ENCODE measurements at regions not wholly inside any gene's neighbourhood (a gene's known extent, or its start where the extent isn't known, plus 50 kb on each side); places are given as distances from the start of the nearest gene placed in this dataset.

DNA sequence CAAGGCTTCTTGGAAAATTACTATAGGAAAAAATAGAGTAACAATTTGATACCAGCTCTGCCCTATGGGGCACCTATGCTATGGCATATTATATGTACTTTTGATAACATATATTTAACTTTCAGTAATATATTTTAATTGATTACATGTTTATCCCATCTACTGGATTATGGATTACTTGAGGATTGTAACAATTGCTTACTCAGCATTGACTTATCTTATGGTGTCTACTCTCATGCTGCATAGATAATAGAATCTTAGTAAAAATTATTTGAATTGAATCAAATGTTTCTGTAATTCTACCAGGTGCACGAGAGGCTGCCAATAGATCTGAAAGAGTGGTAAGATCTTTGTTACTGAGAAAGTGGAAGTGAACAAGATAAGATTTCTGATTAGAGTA, 57.8 kb upstream of the CALCR start:
- DNase-seq: no peak

DNA sequence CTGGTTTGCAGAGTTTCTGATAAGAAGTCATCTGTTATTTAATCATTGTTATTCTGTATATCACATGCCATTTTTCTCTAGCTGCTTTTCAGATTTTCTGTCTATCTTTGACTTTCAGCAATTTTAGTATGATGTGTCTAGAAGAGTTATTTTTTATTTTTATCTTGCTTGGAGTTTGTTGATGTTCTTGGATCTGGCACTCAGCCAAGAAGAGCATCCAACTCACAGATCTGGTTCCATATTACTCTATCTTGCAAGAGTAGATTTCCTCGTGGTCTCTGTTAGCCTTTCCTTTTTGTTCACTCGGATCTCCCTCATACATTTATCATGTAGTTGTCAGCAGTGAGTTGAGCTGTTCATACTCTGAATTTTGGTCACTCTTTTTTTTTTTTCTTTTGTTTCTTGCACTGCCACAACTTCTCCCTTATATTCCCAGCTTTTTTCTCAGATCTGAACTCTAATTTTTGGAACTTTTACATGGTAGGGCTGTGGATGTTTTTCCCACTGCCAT, 54.8 kb upstream of the CALCR start:
- DNase-seq: no peak

DNA sequence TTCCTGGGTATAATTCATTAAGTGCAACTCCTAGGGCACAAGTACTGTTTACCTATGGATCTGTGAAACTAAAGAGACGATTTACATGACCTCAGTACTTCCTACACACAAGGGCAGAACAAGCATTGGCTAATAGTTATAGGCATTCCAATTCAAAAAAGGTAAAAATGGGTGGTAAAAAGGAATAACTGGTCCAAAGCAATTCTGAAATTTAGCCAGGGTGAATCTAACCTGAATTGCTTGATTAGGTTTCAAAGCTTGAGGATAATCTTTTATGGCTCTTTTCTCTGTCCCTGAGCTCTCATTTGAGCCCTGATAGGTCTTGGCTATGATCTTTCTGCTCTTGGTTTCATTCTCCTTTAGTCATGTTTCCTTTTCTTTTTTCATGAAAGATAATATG, 52.3 kb upstream of the CALCR start:
- DNase-seq: no peak

Measured in amniotic stem cell (primary cell).